ENCODE measurements at regions not wholly inside any gene's neighbourhood (a gene's known extent, or its start where the extent isn't known, plus 50 kb on each side); places are given as distances from the start of the nearest gene placed in this dataset.

GRCh38 chr1:191528275-191528674 is 630.0 kb upstream of the RGS18 start:
- ChIA-PET POLR2A (no interaction called here), CTCF (no interaction called here)
- H3K4me3 Mint-ChIP-seq = no peak overlapping the region
- no peaks in the 10 kb centered on the region for H3K9me3 Mint-ChIP-seq
- peaks cover 2% of the 10 kb centered on the region for H3K4me1 Mint-ChIP-seq
- H3K27me3 Mint-ChIP-seq (ENCODE audit: low read depth) = no peaks in the 10 kb centered on the region
- no peaks in the 10 kb centered on the region for H3K36me3 Mint-ChIP-seq
- no peak for DNase-seq (ENCODE audit: low spot score)
- no peak for TF ChIP-seq PRRX2 (CRISPR knock-in tag; IDR thresholded peaks at IDR 0.05)
- TF ChIP-seq STAT6 (CRISPR knock-in tag; conservative IDR thresholded peaks at IDR 0.05; ENCODE audit: low read depth) = no peak
- TF ChIP-seq PRDM15 (CRISPR knock-in tag; IDR thresholded peaks at IDR 0.05) = no peak
- no peak for TF ChIP-seq JUN (CRISPR knock-in tag; IDR thresholded peaks at IDR 0.05)
- no peak for TF ChIP-seq ZNF532 (CRISPR knock-in tag; IDR thresholded peaks at IDR 0.05; ENCODE audit: borderline replicate concordance)
- no peak for TF ChIP-seq ETV6 (CRISPR knock-in tag; IDR thresholded peaks at IDR 0.05)
- no peak for TF ChIP-seq ZBTB43 (CRISPR knock-in tag; IDR thresholded peaks at IDR 0.05)
- no peak for TF ChIP-seq SMAD3 (CRISPR knock-in tag; IDR thresholded peaks at IDR 0.05; ENCODE audit: borderline replicate concordance)
- no peak for TF ChIP-seq RELA (CRISPR knock-in tag; IDR thresholded peaks at IDR 0.05; ENCODE audit: borderline replicate concordance)
- TF ChIP-seq IRF2 (CRISPR knock-in tag; IDR thresholded peaks at IDR 0.05; ENCODE audit: borderline replicate concordance, low read depth) = no peak
- TF ChIP-seq ZSCAN18 (CRISPR knock-in tag; IDR thresholded peaks at IDR 0.05) = no peak
- no peak for TF ChIP-seq ZNF423 (CRISPR knock-in tag; IDR thresholded peaks at IDR 0.05)
- TF ChIP-seq CDX4 (CRISPR knock-in tag; IDR thresholded peaks at IDR 0.05; ENCODE audit: borderline replicate concordance) = no peak
- TF ChIP-seq SMAD4 (CRISPR knock-in tag; IDR thresholded peaks at IDR 0.05) = no peak
- no peak for TF ChIP-seq FOXJ3 (CRISPR knock-in tag; IDR thresholded peaks at IDR 0.05; ENCODE audit: borderline replicate concordance)
- TF ChIP-seq MXD4 (CRISPR knock-in tag; IDR thresholded peaks at IDR 0.05; ENCODE audit: borderline replicate concordance) = no peak
- TF ChIP-seq MLX (CRISPR knock-in tag; IDR thresholded peaks at IDR 0.05) = no peak
- no peak for TF ChIP-seq NFATC4 (CRISPR knock-in tag; IDR thresholded peaks at IDR 0.05)
- TF ChIP-seq CTCF (IDR thresholded peaks at IDR 0.05) = no peak
- H3K27ac Mint-ChIP-seq = no peak overlapping the region
- ATAC-seq = no peak
